Breast epithelium (tissue), 3 donors: ENCODE measurements at regions not wholly inside any gene's neighbourhood (a gene's known extent, or its start where the extent isn't known, plus 50 kb on each side); places are given as distances from the start of the nearest gene placed in this dataset.

ENCODE experiments used
- POLR2A ChIP-seq: fragments of 450-650 bp; IDR thresholded peaks from one replicate; pipeline ENCODE4 v1.6.1; 2016; ENCODE audit warnings: antibody characterized with exemption, mild to moderate bottlenecking, moderate library complexity
- TF ChIP-seq, protein P1 (sequence below), 3 donors: fragments of 450-650 bp; IDR thresholded peaks; one replicate each; pipeline ENCODE4 v1.5.1; 2016 to 2017; ENCODE audit warnings: antibody characterized with exemption in 3 of 3, mild to moderate bottlenecking in 3 of 3, moderate library complexity in 3 of 3

DNA sequence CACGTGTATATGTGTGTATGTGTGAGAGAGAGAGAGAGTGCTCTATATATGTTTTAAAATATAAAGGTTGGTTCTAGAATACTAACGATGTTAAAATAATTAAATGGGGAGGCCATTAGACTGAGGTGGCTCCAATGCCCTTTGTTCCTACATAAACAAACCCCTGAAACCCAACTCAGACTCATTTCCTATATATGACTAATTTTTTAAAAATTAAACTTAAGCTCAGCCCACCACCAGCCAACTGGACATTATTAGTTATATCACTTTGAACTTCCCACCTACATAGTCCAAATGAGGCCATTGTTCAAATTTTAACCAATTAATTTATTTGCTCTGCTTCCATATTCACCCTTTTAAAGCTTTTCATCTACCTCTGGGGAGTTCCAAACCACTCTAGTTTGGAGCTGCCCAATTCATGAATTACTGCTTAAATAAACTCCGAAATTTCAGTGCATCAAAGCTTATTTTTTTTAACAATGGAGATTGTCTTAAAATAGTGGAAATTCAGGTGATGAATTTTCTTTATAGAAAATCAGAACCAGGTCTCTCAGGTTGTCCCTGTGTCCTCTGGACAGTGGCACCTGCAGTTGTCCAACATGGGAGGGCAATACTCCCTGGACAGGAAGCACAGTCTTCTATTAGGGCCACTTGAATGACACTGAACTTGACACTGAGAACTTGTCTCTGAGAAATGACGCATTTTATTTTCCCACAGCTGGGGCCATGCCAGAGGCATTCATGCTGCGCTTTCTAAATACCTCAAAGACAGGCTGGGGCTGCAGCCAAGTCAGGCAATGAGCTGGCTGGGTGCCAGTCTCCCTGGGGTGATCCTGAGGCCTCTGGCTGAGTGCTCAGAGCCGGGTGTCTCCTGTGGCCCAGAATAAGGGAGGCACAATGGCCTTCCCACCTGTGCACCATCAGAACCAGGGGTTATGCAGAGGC, 109.5 kb upstream of the TMEM72 start:
- TF ChIP-seq, protein P1, sequence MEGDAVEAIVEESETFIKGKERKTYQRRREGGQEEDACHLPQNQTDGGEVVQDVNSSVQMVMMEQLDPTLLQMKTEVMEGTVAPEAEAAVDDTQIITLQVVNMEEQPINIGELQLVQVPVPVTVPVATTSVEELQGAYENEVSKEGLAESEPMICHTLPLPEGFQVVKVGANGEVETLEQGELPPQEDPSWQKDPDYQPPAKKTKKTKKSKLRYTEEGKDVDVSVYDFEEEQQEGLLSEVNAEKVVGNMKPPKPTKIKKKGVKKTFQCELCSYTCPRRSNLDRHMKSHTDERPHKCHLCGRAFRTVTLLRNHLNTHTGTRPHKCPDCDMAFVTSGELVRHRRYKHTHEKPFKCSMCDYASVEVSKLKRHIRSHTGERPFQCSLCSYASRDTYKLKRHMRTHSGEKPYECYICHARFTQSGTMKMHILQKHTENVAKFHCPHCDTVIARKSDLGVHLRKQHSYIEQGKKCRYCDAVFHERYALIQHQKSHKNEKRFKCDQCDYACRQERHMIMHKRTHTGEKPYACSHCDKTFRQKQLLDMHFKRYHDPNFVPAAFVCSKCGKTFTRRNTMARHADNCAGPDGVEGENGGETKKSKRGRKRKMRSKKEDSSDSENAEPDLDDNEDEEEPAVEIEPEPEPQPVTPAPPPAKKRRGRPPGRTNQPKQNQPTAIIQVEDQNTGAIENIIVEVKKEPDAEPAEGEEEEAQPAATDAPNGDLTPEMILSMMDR (IDR thresholded peaks at IDR 0.05), result no peak
- no peak for TF ChIP-seq POLR2A
